Cardiac muscle cell (in vitro differentiated cells and primary cell): ENCODE measurements at regions not wholly inside any gene's neighbourhood (a gene's known extent, or its start where the extent isn't known, plus 50 kb on each side); places are given as distances from the start of the nearest gene placed in this dataset.
A peak's percentile ranks its signal among the peaks of the same experiment; 100 is the strongest.

Experiments used
- DNase-seq, 2 donors: peaks; one replicate each; pipeline versions ENCODE4 v3.0.0 to v3.0.0-alpha.2; 2010 to 2017; ENCODE audit warnings: low read depth in 1 of 2, low spot score in 1 of 2
- H3K27ac ChIP-seq: fragments of 200-600 bp; sonication (generic); 2 replicates; pipeline ENCODE4 v1.5.1; 2016
- H3K27me3 ChIP-seq: fragments of 200-600 bp; sonication (generic); 2 replicates; pipeline ENCODE4 v1.6.0; 2016; ENCODE audit warnings: control low read depth
- H3K36me3 ChIP-seq: fragments of 200-600 bp; sonication (generic); 2 replicates; pipeline ENCODE4 v1.5.1; 2016; ENCODE audit warnings: control low read depth
- H3K4me1 ChIP-seq: fragments of 200-600 bp; sonication (generic); 2 replicates; pipeline ENCODE4 v1.8.1; 2017; ENCODE audit warnings: low read depth, mild to moderate bottlenecking, mixed run types
- H3K4me3 ChIP-seq: fragments of 200-600 bp; sonication (generic); 2 replicates; pipeline ENCODE4 v1.5.1; 2016; ENCODE audit warnings: mild to moderate bottlenecking
- H3K9me3 ChIP-seq: fragments of 200-600 bp; sonication (generic); 2 replicates; pipeline ENCODE4 v1.5.1; 2017; ENCODE audit warnings: low read depth, mild to moderate bottlenecking, control low read depth
- CTCF ChIP-seq: IDR thresholded peaks from 2 replicates; pipeline ENCODE4 v1.5.1; 2012; ENCODE audit warnings: low read depth, mild to moderate bottlenecking, low read length

- H3K36me3 ChIP-seq: no peaks in the 10 kb centered on the region
- no peak for TF ChIP-seq CTCF
Observed at GRCh38 chr2:21866316-21866715, 742.5 kb downstream of the TDRD15 start.

GRCh38 chr2:21887881-21888280 is 764.1 kb downstream of the TDRD15 start:
- TF ChIP-seq CTCF: no peak

More at GRCh38 chr2:21866316-21866715, 742.5 kb downstream of the TDRD15 start:
- Histone ChIP-seq H3K27ac (no peak overlapping the region), H3K4me3 (no peak overlapping the region), H3K4me1 (no peaks in the 10 kb centered on the region), H3K9me3 (no peaks in the 10 kb centered on the region), H3K27me3 (no peaks in the 10 kb centered on the region)
- DNase-seq: no peak

GRCh38 chr2:21890041-21890440 is 766.3 kb downstream of the TDRD15 start:
- Histone ChIP-seq H3K4me3 (no peak overlapping the region), H3K9me3 (no peaks in the 10 kb centered on the region), H3K27me3 (no peaks in the 10 kb centered on the region), H3K27ac (no peak overlapping the region), H3K36me3 (no peaks in the 10 kb centered on the region), H3K4me1 (peaks cover 8% of the 10 kb centered on the region)
- no peak for TF ChIP-seq CTCF
- no peak for DNase-seq

More at GRCh38 chr2:21887881-21888280, 764.1 kb downstream of the TDRD15 start:
- Histone ChIP-seq H3K4me3 (no peak overlapping the region), H3K27ac (no peak overlapping the region), H3K27me3 (no peaks in the 10 kb centered on the region), H3K36me3 (no peaks in the 10 kb centered on the region), H3K4me1 (peaks cover 8% of the 10 kb centered on the region), H3K9me3 (no peaks in the 10 kb centered on the region)
- DNase-seq: no peak

- H3K27ac ChIP-seq: no peak overlapping the region
- H3K4me1 ChIP-seq: peaks cover 8% of the 10 kb centered on the region
- DNase-seq: no peak
Observed at GRCh38 chr2:21890716-21891115, 766.9 kb downstream of the TDRD15 start.

GRCh38 chr2:21891191-21891590 is 767.4 kb downstream of the TDRD15 start:
- no peak for DNase-seq
- no peaks in the 10 kb centered on the region for H3K27me3 ChIP-seq
- no peak overlapping the region for H3K4me3 ChIP-seq
- no peaks in the 10 kb centered on the region for H3K9me3 ChIP-seq
- no peaks in the 10 kb centered on the region for H3K36me3 ChIP-seq
- H3K4me1 ChIP-seq: peaks cover 8% of the 10 kb centered on the region
- H3K27ac ChIP-seq: no peak overlapping the region
- no peak for TF ChIP-seq CTCF

More at GRCh38 chr2:21890716-21891115, 766.9 kb downstream of the TDRD15 start:
- Histone ChIP-seq H3K36me3 (no peaks in the 10 kb centered on the region), H3K27me3 (no peaks in the 10 kb centered on the region), H3K4me3 (no peak overlapping the region), H3K9me3 (no peaks in the 10 kb centered on the region)
- no peak for TF ChIP-seq CTCF

- no peaks in the 10 kb centered on the region for H3K36me3 ChIP-seq
- no peaks in the 10 kb centered on the region for H3K27me3 ChIP-seq
- peak in 1 of 2 donors; percentile 13 for DNase-seq
- TF ChIP-seq CTCF: no peak
- H3K4me3 ChIP-seq: no peak overlapping the region
- peaks cover 8% of the 10 kb centered on the region for H3K4me1 ChIP-seq
- H3K9me3 ChIP-seq: no peaks in the 10 kb centered on the region
- no peak overlapping the region for H3K27ac ChIP-seq
Observed at GRCh38 chr2:21892140-21892539, 768.4 kb downstream of the TDRD15 start.
